Activated CD4-positive, alpha-beta T cell treated with anti-CD3 and anti-CD28 coated beads, Interleukin-2, amount 50 U/mL, for 16 hours (primary cell): ENCODE measurements at regions not wholly inside any gene's neighbourhood (a gene's known extent, or its start where the extent isn't known, plus 50 kb on each side); places are given as distances from the start of the nearest gene placed in this dataset.
"Not testable (repeated sequence)": the region's sequence is repeated elsewhere in the genome, so short reads cannot be mapped to it uniquely, and the experiment has no call there.

Experiments used
- DNase-seq: peaks from one replicate; pipeline ENCODE4 v3.0.0-alpha.2; 2020

- no peak for DNase-seq
Observed at GRCh38 chr2:147460155-147460554, 384.7 kb upstream of the ACVR2A start.

GRCh38 chr2:147456779-147457178 is 388.1 kb upstream of the ACVR2A start:
- no peak for DNase-seq

- DNase-seq = no peak
Observed at GRCh38 chr2:147451902-147452515, 392.8 kb upstream of the ACVR2A start.

- no peak for DNase-seq
Observed at GRCh38 chr2:147450661-147451510, 393.9 kb upstream of the ACVR2A start.

GRCh38 chr2:147449323-147449991 is 395.4 kb upstream of the ACVR2A start:
- DNase-seq = peak; percentile 2

DNA sequence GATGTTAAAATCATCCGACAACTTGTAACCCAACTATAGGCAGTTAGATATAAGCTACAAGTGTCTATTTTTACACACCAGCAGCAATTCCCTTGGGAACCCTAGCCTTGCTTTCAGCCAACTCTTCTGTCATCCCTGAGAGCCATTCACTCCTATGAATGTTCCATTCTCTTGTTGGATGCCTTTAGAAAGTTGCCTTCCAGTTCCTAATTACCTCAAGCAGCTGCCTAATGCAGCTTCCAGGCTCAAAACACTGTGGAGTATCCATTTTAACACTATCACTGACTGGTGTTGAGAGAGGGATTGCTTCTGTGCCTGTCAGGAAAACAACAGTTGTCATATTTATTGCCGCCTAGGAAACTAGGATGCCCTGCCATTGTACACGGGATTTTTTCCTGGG is 402.0 kb upstream of the ACVR2A start:
- DNase-seq = no peak

DNA sequence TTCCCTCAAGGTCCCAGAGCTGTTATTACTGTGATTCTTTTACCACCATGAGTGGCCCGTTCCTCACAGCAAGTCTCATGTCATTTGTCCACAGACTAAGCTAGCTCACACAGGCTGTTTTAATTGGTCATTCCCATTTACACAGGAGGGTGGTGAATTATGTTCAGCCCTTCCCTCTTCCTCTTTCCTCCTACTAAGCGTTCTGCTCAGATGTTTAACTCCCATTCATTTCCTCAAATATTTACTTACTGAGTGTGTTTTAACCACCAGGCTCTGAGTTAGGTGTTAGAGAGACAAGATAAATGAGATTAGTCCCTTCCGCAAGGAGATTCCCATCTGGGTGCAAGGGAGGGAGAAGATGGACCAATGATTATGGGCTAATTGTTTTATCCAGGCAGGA is 403.6 kb upstream of the ACVR2A start:
- DNase-seq = no peak

GRCh38 chr2:147440734-147441133 is 404.1 kb upstream of the ACVR2A start:
- DNase-seq = no peak

DNA sequence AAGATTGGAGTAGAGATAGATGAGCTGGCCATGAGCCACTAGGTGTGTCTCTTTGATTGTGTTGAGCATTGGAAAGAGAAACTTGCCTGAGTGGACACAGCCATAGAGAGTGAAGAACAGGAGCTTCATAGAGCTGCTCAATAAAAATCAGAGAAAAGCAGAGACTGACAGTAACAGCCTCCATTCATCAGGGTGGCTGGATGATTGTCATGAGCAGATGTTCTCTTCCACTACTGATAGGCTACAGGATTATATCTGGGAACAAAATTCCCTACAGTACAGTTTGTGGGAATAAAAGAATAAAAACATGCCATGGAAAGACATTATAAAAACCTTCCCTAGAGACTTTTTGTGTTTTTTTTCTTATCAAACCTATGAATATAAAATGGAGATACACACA is 404.8 kb upstream of the ACVR2A start:
- no peak for DNase-seq

DNA sequence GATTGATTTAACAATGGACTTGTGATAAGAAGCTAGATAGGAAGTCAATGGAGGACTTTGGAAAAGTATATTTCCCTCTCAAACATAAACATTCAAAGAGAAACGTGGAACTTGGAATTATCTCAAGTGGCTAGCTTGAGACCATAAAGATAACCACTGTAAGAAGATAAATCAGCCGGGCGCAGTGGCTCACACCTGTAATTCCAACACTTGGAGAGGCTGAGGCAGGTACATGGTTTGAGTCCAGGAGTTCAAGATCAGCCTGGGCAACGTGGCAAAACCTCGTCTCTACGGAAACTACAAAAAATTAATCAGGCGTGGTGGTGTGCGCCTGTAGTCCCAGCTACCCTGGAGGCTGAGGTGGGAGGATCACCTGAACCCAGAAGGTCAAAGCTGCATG is 405.9 kb upstream of the ACVR2A start:
- no peak for DNase-seq

DNA sequence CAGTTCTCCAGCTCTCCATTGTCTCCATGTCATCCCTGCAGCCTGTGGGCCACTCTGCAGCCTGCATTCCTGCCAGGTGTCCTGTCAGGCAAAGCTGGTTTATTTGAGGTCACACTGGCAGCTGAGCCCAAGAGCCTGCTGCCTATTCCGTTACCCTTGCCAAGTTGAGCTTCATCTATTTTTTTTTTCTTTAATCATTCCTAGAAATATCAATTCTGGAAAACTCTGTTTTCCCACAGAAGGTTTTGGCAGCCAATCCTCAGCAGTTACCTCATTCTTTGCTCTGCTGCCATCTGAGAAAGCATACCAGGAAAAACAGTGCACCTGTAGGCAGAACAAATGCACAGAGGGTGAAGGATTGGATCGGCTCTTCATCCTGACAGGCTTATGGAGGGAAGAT is 411.0 kb upstream of the ACVR2A start:
- DNase-seq = no peak

GRCh38 chr2:147430408-147430807 is 414.4 kb upstream of the ACVR2A start:
- DNase-seq = no peak

- no peak for DNase-seq
Observed at GRCh38 chr2:147428120-147428747, 416.6 kb upstream of the ACVR2A start.

- no peak for DNase-seq
Observed at GRCh38 chr2:147425437-147426029, 419.3 kb upstream of the ACVR2A start.

DNA sequence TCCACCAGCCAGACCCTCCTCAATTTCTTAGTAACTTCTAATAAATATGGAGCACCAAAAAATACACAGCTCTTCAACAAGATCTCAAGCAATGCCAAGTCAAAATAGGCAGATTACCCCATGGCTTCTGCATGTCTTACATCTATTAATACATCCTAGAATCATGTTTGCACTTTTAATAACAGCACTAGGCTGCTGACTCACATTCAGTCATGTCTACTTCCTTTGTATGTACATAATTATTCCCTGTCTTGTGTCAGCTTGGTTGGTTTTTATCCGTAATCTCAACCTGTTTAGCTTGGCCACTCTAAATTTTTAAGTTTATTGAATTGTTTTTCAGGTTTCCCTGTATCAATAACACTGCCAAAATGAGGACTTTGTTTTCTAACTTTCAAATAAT is 420.1 kb upstream of the ACVR2A start:
- DNase-seq = no peak

GRCh38 chr2:147420947-147421675 is 423.7 kb upstream of the ACVR2A start:
- no peak for DNase-seq

DNA sequence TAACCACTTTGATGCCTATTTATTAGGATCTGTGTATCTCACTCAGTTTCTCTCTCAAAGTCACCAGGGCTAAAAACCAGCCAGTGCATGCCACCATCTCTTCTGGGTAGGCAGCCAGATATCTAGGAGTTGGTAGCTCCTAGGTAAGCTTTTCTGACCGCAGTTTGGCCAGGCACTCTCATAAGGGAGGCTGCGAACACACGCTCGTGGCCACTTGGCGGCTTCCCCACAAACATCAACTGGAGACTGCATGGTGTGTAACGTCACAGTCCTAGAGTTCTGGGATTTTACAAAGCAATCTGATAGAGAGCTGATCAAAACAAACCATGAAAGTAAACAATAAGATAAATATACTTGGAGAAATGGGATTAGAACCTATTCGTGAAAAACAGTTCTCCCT is 424.3 kb upstream of the ACVR2A start:
- no peak for DNase-seq

DNA sequence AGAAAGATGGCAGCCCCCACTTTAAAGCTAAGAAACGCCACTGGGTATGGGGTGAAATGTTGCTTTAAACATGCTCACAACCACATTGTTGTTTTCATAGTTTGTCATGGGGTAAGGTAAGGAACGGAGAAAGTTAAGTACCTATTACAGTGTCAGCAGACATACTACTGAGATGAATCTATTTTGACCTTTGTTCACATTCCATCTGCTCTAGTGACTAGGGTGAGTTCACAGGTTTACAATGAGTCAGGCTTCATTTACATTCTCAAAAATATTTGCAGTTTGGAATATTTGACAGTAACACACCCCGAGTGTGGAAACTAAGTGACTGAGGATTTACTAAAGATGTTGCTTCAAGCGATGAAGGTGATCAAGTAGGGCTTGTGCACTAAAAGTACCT is 428.7 kb upstream of the ACVR2A start:
- no peak for DNase-seq

- not testable (repeated sequence) for DNase-seq
Observed at GRCh38 chr2:147414656-147415055, 430.2 kb upstream of the ACVR2A start.

- DNase-seq = no peak
Observed at GRCh38 chr2:147408357-147408756, 436.5 kb upstream of the ACVR2A start.

GRCh38 chr2:147405651-147406050 is 439.2 kb upstream of the ACVR2A start:
- DNase-seq = no peak

DNA sequence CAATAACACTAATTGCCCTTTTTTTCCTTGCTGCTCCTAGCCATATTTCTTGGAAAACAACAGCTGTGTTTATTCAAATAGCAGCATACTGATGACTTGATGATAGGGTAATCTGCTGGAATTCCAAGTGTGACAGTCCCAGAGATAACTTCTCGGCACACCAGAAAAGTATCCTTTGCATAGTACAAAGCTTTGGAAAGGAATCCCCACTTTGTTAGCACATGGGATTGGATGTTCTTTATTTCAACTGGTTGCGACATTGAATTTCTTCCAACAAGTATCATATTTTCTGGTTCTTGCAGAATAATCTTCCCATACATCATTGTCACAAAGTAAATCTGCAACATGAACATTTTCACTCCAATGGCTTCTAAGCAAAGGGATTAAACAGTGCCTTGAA is 445.8 kb upstream of the ACVR2A start:
- DNase-seq = no peak
